OCI-LY1 (cell line): ENCODE measurements at regions not wholly inside any gene's neighbourhood (a gene's known extent, or its start where the extent isn't known, plus 50 kb on each side); places are given as distances from the start of the nearest gene placed in this dataset.

Experiments
- H2AFZ ChIP-seq: fragments of 200-600 bp; sonication (generic), shearing (Covaris generic); 2 replicates; pipeline ENCODE4 v1.6.0; 2014; ENCODE audit warnings: antibody characterized with exemption, mild to moderate bottlenecking, low read length
- H3F3A ChIP-seq: fragments of 200-600 bp; sonication (generic), shearing (Covaris generic); 2 replicates; pipeline ENCODE4 v1.6.0; 2014; ENCODE audit warnings: mild to moderate bottlenecking, antibody characterized with exemption, low read length, moderate library complexity; ENCODE audit not compliant: insufficient read depth
- H3K27ac ChIP-seq: fragments of 200-600 bp; sonication (generic); 2 replicates; pipeline ENCODE4 v1.5.1; 2014; ENCODE audit warnings: low read length, mixed run types, mild to moderate bottlenecking, low read depth; ENCODE audit not compliant: poor library complexity, severe bottlenecking
- H3K27me3 ChIP-seq: fragments of 200-600 bp; sonication (generic); 2 replicates; pipeline ENCODE4 v1.6.0; 2014; ENCODE audit warnings: antibody characterized with exemption, mild to moderate bottlenecking, low read length, moderate library complexity; ENCODE audit not compliant: insufficient read depth
- H3K36me3 ChIP-seq: fragments of 200-600 bp; sonication (generic); 2 replicates; pipeline ENCODE4 v1.6.1; 2014; ENCODE audit warnings: mild to moderate bottlenecking, antibody characterized with exemption, low read length, moderate library complexity, mixed read lengths; ENCODE audit not compliant: insufficient read depth
- H3K4me1 ChIP-seq: fragments of 200-600 bp; sonication (generic); 2 replicates; pipeline ENCODE4 v1.5.1; 2014; ENCODE audit warnings: mild to moderate bottlenecking, low read length, moderate library complexity; ENCODE audit not compliant: insufficient read depth, severe bottlenecking
- H3K4me2 ChIP-seq: fragments of 200-600 bp; sonication (generic), shearing (Covaris generic); 2 replicates; pipeline ENCODE4 v1.6.1; 2014; ENCODE audit warnings: low read length
- H3K4me3 ChIP-seq: fragments of 200-600 bp; sonication (generic); 2 replicates; pipeline ENCODE4 v1.5.1; 2014; ENCODE audit warnings: low read length, low read depth, mild to moderate bottlenecking, mixed read lengths; ENCODE audit not compliant: poor library complexity, severe bottlenecking
- H3K79me2 ChIP-seq: fragments of 200-600 bp; shearing (Covaris generic); 2 replicates; pipeline ENCODE4 v1.6.1; 2016; ENCODE audit warnings: mixed run types, low read length, mixed read lengths; ENCODE audit not compliant: insufficient read depth
- H3K9ac ChIP-seq: fragments of 200-600 bp; sonication (generic), shearing (Covaris generic); 2 replicates; pipeline ENCODE4 v1.6.1; 2014; ENCODE audit warnings: mild to moderate bottlenecking, low read length, mixed read lengths
- H3K9me2 ChIP-seq: fragments of 200-600 bp; sonication (generic), shearing (Covaris generic); 2 replicates; pipeline ENCODE4 v1.6.1; 2014; ENCODE audit warnings: low read depth, mild to moderate bottlenecking, low read length, mixed read lengths
- H3K9me3 ChIP-seq: fragments of 200-600 bp; shearing (Covaris generic); 2 replicates; pipeline ENCODE4 v1.6.1; 2014; ENCODE audit warnings: low read length, mixed read lengths
- H4K20me1 ChIP-seq: fragments of 200-600 bp; sonication (generic), shearing (Covaris generic); 2 replicates; pipeline ENCODE4 v1.6.0; 2016; ENCODE audit warnings: mild to moderate bottlenecking, low read length; ENCODE audit not compliant: insufficient read depth
- EZH2 ChIP-seq: fragments of 200-600 bp; sonication (generic), shearing (Covaris generic); IDR thresholded peaks from 2 replicates; pipeline ENCODE4 v1.8.0; 2017; ENCODE audit warnings: borderline replicate concordance, mixed run types, mild to moderate bottlenecking, antibody characterized with exemption, low read length, moderate library complexity, mixed read lengths
- TF ChIP-seq, protein P1 (sequence below): fragments of 200-600 bp; sonication (generic), shearing (Covaris generic); IDR thresholded peaks from 2 replicates; pipeline ENCODE4 v1.5.1; 2017; ENCODE audit warnings: mild to moderate bottlenecking, antibody characterized with exemption, low read length, moderate library complexity, mixed read lengths

DNA sequence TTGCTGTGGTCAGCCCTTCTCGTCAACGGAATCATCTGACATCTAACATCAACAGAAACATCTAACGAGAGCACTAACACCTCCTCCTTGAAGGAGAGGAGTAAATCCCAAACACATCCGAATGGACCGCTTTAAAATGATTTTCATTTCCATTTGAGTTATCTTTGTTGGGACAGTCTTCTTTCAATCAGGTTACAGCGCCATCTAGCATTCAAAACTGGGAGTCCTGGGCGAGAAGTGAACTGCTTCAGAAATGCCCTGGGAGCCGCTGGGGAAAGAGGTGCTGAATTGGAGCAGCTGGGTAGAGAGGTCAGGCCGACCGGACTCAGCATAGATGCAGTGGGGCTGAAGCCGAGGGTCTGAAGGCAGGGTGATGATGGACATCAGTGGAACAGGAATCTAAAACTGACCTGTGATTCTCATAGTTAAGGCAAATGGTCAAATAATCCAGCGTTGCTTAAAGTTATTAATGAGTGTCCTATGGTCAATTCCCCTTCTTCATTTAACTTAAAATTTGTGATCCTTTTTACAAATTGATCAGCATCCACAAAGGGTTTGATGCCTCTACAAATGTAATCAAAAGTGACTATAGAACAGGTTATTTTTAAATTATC is 170.0 kb upstream of the NDN start:
- no peak for TF ChIP-seq EZH2
- TF ChIP-seq, protein P1, sequence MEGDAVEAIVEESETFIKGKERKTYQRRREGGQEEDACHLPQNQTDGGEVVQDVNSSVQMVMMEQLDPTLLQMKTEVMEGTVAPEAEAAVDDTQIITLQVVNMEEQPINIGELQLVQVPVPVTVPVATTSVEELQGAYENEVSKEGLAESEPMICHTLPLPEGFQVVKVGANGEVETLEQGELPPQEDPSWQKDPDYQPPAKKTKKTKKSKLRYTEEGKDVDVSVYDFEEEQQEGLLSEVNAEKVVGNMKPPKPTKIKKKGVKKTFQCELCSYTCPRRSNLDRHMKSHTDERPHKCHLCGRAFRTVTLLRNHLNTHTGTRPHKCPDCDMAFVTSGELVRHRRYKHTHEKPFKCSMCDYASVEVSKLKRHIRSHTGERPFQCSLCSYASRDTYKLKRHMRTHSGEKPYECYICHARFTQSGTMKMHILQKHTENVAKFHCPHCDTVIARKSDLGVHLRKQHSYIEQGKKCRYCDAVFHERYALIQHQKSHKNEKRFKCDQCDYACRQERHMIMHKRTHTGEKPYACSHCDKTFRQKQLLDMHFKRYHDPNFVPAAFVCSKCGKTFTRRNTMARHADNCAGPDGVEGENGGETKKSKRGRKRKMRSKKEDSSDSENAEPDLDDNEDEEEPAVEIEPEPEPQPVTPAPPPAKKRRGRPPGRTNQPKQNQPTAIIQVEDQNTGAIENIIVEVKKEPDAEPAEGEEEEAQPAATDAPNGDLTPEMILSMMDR = peak; percentile 69
- Histone ChIP-seq H3K27me3 (no peaks in the 10 kb centered on the region), H3K4me1 (no peaks in the 10 kb centered on the region), H3K9me3 (no peaks in the 10 kb centered on the region), H4K20me1 (no peaks in the 10 kb centered on the region), H3K9ac (no peak overlapping the region), H3K79me2 (no peaks in the 10 kb centered on the region), H3K4me2 (no peak overlapping the region), H3K36me3 (no peaks in the 10 kb centered on the region), H3F3A (no peaks in the 10 kb centered on the region), H2AFZ (no peak overlapping the region), H3K4me3 (no peak overlapping the region), H3K9me2 (no peaks in the 10 kb centered on the region), H3K27ac (no peak overlapping the region)

- Histone ChIP-seq H3K4me2 (no peak overlapping the region), H3K9me3 (no peaks in the 10 kb centered on the region), H3K9ac (no peak overlapping the region), H3F3A (no peaks in the 10 kb centered on the region), H3K36me3 (no peaks in the 10 kb centered on the region), H2AFZ (no peak overlapping the region), H3K27me3 (no peaks in the 10 kb centered on the region), H3K27ac (no peak overlapping the region), H3K9me2 (no peaks in the 10 kb centered on the region), H4K20me1 (no peaks in the 10 kb centered on the region), H3K79me2 (no peaks in the 10 kb centered on the region), H3K4me3 (no peak overlapping the region), H3K4me1 (no peaks in the 10 kb centered on the region)
- TF ChIP-seq, protein P1 = no peak
- no peak for TF ChIP-seq EZH2
Measured at GRCh38 chr15:23859008-23859407, 171.9 kb upstream of the NDN start.

- Histone ChIP-seq H3K36me3 (no peaks in the 10 kb centered on the region), H3K4me3 (no peak overlapping the region), H4K20me1 (no peaks in the 10 kb centered on the region), H3F3A (no peaks in the 10 kb centered on the region), H3K79me2 (no peaks in the 10 kb centered on the region), H3K9me3 (no peaks in the 10 kb centered on the region), H3K4me2 (no peak overlapping the region), H3K9ac (no peak overlapping the region), H3K27ac (no peak overlapping the region), H3K9me2 (no peaks in the 10 kb centered on the region), H3K4me1 (no peaks in the 10 kb centered on the region), H2AFZ (no peak overlapping the region), H3K27me3 (no peaks in the 10 kb centered on the region)
- TF ChIP-seq, protein P1 = no peak
- no peak for TF ChIP-seq EZH2
Measured at GRCh38 chr15:23860290-23861245, 173.5 kb upstream of the NDN start.
